Nucleus accumbens (tissue), 56 donors: ENCODE measurements at regions not wholly inside any gene's neighbourhood (a gene's known extent, or its start where the extent isn't known, plus 50 kb on each side); places are given as distances from the start of the nearest gene placed in this dataset.

ENCODE experiments used
- DNase-seq, 56 donors: peaks; one replicate each; lab custom pipeline; 2025; lab: John Stamatoyannopoulos, UW

DNA sequence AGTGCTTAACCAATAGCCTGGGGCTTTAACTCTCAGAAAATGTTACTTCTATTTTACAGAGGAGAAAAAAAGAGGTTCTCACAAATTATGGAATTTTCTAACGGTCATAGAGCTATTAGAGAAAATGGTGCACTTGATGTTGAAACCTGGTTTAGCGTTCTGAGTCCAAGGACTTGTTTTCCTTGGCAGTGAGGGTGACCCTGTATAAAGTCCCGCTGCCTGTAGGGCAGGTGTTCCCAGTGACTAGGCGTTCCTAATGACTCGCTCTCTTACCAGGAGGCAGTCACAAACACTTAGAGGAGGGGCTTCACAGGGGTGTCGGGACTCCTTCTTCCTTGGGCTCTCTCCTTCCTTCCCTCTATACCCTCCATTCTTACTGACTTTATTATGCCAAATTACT is 175.8 kb downstream of the ACTR3 start:
- DNase-seq: no peak

DNA sequence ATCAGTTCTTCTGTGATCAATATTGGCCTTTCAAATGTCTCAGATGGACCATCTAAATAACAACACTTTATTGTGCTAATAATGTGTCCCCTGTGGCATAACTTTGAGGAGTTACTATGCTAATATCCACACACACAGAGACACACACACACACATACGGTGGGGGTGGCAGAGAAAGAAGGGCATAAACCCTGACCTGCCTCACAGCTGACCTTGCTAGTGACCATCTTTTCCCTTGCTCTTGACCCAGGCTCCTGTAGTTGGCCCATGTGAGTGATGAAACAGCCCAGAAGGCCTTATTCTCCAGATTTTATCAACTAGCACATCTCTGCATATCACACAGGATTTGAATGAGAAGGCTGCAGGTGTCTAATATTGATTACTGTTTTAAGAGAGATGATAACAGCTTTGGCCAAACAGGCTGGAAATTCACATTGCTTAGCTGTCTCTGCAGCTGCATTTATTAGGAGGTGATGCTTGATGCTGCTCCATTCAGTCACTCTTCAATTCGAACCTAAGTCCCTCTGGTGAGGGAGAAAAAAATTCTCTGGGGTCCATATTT is 176.4 kb downstream of the ACTR3 start:
- no peak for DNase-seq

- DNase-seq: no peak
Measured at GRCh38 chr2:114068438-114068837, 178.5 kb downstream of the ACTR3 start.

DNA sequence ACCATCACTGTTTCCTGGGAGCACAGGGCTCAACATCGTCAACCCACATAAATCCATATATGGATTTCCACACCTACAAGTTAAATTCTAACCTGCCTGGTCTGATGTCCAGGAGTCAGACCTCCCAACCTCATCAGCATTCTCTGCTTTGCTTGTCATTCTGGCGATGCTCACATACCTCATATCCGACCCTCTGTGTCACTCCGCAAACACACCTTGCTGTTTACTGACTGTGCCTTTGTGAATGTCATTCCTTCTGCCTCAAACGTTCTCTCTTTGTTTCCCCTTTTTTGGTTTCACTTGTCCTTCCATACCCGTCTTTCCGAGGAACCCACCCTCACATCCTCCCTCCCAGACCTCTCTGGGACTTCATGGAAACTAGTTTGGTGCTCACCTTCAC is 187.1 kb downstream of the ACTR3 start:
- DNase-seq: no peak

DNA sequence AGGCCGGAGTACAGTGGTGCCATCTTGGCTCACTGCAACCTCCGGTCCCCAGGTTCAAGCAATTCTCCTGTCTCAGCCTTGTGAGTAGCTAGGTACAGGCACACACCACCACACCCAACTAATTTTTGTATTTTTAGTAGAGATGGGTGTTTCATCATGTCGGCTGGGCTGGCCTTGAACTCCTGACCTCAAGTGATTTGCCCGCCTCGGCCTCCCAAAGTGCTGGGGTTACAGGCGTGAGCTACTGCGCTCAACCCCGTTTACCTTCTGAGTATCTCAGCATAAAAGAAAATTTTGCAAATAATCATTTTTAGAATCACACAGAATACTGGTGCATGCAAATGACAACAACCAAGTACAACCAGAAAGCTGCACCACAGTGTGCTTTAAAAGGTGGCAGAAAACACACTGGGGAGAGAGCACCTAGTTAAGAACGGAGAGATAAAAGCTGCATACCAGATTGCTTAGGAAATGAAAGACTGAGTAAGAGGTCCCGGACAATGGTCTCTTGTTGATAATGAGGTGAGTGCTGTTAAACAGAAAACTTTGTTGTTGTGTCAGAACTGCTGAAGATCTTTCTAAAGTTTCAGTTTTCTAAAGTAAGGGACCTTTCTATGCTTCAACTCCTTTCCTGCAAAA is 189.6 kb downstream of the ACTR3 start:
- no peak for DNase-seq

DNA sequence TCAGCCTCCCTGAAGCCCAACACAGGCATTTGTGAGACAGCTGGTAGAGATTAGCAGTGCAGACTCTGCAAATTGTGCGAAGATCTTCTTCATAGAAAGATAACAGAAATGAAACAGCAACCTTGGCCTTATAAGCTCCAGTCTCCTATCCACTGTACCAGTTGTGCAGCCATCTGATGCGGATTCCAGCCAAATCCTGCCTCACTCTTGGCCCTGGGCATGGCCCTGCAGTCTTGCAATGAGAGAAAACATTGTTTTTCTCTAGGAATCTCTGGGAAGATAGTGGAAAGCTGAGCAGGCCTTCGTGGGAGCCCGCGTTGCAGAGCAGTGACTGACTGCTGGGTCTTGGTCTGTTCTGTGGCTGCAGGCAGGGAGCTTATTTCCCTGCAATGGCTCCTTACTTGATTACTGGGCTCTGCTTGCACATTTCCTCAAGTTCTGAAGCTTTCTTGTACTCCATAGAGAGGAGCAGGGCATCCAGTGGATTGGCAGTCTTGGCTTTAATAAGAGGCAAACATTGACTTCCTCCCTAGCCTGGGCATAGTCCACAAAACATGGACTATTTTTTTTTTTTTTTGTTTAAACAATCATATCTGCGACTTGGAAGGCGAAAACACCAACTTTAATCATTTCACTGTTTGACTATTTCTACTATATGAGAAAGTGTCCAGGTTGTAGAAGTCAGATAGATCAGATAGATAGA is 193.0 kb downstream of the ACTR3 start:
- DNase-seq: peak in 6 of 56 donors; percentile 5 to 15 (median 6)

GRCh38 chr2:114083717-114084387 is 194.0 kb downstream of the ACTR3 start:
- no peak for DNase-seq

- DNase-seq: no peak
Measured at GRCh38 chr2:114085238-114085637, 195.3 kb downstream of the ACTR3 start.

GRCh38 chr2:114085992-114086391 is 196.1 kb downstream of the ACTR3 start:
- no peak for DNase-seq

DNA sequence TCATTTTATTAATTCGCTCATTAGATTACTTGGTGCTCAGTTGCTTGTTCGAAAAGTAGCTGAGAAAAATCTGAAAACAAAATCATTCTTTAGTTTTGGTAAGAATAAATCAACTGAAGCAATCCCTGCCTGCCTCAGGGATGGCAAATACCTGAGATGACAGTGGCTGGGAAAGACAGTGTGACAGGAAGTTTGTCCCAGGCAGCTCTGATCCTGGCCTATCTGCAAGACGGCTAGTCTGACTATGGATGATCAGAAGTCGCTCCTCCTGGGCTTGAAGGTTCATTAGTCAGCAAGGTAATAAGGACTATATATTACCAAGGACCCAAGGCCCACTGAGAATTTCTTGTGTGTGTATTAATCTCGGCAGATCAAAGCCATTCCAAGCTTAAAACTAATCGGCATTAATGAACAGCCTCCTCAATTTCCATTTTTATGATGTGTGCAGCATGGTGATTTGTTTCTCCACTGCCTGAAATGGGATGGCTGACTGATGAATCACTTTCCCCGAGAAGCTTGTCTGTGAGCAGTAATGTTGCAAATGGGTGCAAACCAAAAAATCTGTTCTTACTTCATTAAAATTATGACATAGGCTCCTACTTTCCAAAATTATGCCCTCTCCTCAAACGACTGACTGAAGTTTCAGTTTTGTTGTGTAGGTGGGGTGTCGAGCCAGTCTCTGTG is 199.9 kb downstream of the ACTR3 start:
- DNase-seq: no peak

DNA sequence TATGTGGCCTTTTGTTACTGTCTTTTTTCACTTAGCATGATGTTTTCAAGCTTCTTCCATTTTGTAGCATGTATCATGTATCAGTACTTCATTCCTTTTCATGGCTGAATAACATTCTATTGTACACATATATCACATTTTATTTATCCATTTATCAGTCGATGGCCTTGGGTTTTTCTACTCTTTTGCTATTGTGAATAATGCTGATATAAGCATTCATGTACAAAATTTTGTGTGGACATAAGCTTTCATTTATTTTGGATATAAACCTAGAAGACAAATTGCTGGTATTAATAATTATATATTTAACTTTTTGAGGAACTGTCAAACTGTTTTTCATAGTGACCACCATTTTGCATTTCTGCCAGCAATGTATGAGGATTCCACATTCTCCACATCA is 201.1 kb downstream of the ACTR3 start:
- DNase-seq: no peak

GRCh38 chr2:114108249-114108648 is 218.4 kb downstream of the ACTR3 start:
- DNase-seq: no peak

GRCh38 chr2:114108824-114109416 is 219.0 kb downstream of the ACTR3 start:
- no peak for DNase-seq

DNA sequence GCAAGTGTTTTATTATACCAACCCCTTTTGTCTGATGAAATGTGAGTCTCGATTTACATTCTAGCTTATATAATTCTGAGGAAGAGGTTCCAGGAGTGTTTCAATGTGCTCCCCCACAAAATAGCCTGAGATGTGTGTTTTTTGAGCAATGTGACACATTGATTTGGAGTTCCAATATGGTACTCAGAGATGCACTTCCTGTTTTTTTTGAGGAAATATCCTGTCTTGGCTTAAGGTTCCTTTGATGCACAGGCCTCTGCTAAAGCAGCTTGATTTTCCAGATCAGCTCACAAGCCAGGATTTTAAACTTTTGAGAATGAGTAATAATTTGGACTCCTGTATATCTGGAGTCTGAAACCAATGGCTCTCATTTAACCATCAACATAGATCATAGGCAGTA is 221.4 kb downstream of the ACTR3 start:
- no peak for DNase-seq

DNA sequence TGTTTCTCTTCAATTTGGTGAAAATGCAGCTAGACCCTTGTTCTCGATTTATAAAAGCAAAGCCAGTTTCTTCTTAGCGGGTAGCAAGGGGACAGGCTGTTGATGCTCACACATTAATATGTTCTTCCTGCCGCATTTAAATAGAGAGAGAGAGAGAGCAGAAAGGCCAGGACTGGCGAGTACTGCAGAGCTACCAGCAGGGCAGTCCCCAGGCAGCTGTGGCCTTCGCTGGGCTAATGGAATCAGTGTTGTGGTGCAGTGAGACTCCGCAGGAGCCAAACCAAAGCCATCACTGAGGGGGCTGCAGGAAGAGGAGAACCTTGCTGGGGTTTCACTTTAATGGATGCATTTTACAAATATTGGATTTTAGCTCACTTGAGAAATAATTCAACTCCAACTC is 223.6 kb downstream of the ACTR3 start:
- DNase-seq: no peak

GRCh38 chr2:114118088-114118487 is 228.2 kb downstream of the ACTR3 start:
- DNase-seq: no peak

GRCh38 chr2:114119862-114120261 is 230.0 kb downstream of the ACTR3 start:
- DNase-seq: no peak

DNA sequence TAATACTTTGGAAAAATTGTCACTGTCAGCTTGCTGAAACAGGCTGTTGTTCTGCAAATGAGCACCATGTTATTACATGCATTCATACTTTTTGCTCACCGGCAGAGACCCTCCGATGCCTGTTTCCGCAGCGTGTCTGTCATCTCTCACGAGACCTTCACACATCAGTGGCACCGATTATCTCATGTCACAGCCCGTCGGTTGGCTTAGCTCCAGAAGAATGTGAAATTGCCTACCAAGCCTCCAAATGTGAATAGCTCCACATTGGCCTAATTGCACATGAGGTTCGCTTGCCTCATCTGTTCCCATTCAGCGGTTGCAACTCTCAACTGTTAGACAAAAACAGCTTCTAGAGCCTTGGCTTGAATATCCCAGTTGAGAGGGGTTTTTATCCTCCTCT is 233.0 kb downstream of the ACTR3 start:
- no peak for DNase-seq

DNA sequence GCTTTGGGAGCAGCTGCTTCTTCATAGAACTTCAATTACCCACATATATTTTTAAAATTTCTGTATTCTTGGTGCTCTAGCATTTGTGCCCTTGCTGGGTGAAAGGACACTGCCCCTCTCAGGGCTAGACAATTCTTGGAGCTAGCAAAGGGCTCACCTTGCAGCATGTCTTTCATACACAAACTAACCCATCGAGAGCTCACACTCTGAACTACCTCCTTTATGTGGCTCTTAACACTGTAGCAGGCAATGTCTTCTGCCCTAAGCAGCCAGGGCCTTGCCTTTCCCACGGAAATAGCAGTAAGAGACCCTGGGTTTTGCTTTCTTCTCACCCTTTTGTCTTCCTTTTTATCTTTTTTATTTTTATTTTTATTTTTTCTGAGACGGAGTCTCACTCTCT is 234.0 kb downstream of the ACTR3 start:
- no peak for DNase-seq

GRCh38 chr2:114127372-114127771 is 237.5 kb downstream of the ACTR3 start:
- DNase-seq: no peak

- DNase-seq: no peak
Measured at GRCh38 chr2:114128263-114128662, 238.4 kb downstream of the ACTR3 start.
